ENCODE measurements at regions not wholly inside any gene's neighbourhood (a gene's known extent, or its start where the extent isn't known, plus 50 kb on each side); places are given as distances from the start of the nearest gene placed in this dataset.

DNA sequence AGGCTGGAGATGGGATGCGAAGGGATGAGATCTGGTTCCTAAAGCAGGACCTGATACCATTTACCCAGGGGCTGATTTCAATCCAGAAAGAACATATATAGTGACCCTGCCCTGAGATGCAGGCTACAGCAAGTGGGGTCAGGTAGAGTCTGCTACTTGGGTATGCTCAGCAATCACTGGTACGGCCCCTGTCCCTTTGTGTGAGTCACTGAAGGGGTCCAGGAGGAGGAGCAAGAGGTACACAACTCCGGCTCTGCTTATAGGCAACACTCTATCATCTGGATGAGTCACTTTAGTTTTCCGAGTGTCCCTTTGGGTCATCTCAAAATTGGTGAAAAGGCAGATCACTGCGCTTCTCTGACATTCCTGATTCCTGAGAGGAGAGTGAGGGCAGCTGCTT, 79.6 kb upstream of the SORCS1 start:
- DNase-seq (ENCODE audit: low read depth) = no peak
- TF ChIP-seq, protein P1, sequence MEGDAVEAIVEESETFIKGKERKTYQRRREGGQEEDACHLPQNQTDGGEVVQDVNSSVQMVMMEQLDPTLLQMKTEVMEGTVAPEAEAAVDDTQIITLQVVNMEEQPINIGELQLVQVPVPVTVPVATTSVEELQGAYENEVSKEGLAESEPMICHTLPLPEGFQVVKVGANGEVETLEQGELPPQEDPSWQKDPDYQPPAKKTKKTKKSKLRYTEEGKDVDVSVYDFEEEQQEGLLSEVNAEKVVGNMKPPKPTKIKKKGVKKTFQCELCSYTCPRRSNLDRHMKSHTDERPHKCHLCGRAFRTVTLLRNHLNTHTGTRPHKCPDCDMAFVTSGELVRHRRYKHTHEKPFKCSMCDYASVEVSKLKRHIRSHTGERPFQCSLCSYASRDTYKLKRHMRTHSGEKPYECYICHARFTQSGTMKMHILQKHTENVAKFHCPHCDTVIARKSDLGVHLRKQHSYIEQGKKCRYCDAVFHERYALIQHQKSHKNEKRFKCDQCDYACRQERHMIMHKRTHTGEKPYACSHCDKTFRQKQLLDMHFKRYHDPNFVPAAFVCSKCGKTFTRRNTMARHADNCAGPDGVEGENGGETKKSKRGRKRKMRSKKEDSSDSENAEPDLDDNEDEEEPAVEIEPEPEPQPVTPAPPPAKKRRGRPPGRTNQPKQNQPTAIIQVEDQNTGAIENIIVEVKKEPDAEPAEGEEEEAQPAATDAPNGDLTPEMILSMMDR (conservative IDR thresholded peaks at IDR 0.05; ENCODE audit: control insufficient read depth, insufficient read depth, low read depth, low read length) = no peak
- H3K4me3 ChIP-seq (ENCODE audit: control insufficient read depth, low read depth, low read length) = no peak overlapping the region

DNA sequence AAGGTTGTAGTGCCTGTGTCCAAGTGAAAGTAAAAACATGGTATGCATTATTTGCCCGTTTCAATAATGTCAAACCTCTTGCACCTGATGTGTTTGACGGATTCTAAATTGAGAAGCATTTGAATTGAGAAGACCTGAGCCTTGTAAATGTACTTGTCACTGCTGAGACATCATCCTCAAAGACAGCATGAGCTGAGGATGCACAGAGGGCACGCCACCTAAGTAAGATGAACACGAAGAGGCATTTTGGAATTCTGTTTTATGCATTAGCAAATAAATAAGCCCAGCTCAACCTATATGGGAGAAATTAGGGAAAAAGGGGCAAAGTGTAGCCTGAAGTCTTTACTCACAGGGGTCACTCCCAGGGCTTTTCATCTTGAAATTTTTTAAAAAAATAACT, 73.8 kb upstream of the SORCS1 start:
- DNase-seq (ENCODE audit: low read depth) = no peak
- no peak overlapping the region for H3K4me3 ChIP-seq (ENCODE audit: control insufficient read depth, low read depth, low read length)
- TF ChIP-seq, protein P1 (conservative IDR thresholded peaks at IDR 0.05; ENCODE audit: control insufficient read depth, insufficient read depth, low read depth, low read length) = no peak

DNA sequence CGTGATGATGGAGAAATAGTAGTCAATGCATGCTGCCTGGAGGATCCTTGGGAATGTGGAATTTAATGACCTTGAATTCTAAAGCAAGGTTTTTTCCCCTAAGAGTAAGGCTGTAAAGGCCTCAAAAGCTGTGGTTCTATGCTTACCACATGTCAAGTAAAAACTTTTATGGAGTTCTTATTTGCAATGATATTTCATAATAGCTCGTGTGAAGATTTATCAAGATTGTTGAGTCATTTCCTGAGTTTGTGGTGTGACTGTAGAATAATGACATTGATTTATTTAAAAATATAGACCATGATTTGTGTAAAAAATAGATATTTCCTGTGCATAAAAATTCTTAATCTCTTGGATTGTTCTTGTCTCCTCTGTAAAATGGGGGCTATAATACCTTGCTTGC, 67.5 kb upstream of the SORCS1 start:
- TF ChIP-seq, protein P1 (conservative IDR thresholded peaks at IDR 0.05; ENCODE audit: control insufficient read depth, insufficient read depth, low read depth, low read length) = no peak
- no peak for DNase-seq (ENCODE audit: low read depth)
- H3K4me3 ChIP-seq (ENCODE audit: control insufficient read depth, low read depth, low read length) = no peak overlapping the region

DNA sequence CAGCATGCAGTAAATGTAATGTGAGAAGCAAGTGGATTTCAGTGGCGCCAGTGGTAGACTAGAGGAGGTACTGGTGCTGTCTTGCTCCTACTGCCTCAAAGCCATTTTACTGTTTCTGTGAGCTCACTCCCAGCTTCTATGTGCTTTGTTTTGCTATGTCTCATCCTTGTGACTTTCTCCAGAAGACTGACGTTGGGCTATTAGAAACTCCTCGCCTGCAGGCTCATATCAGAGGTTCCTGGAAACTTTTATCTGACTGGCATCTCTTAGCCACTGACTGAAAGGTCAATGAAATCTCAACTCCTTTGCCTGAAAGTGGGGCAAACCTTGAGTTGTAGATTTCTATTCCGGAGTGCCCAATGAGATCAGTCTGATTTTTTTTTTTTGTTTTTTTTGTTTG, 66.4 kb upstream of the SORCS1 start:
- TF ChIP-seq, protein P1 (conservative IDR thresholded peaks at IDR 0.05; ENCODE audit: control insufficient read depth, insufficient read depth, low read depth, low read length) = no peak
- H3K4me3 ChIP-seq (ENCODE audit: control insufficient read depth, low read depth, low read length) = no peak overlapping the region
- no peak for DNase-seq (ENCODE audit: low read depth)

DNA sequence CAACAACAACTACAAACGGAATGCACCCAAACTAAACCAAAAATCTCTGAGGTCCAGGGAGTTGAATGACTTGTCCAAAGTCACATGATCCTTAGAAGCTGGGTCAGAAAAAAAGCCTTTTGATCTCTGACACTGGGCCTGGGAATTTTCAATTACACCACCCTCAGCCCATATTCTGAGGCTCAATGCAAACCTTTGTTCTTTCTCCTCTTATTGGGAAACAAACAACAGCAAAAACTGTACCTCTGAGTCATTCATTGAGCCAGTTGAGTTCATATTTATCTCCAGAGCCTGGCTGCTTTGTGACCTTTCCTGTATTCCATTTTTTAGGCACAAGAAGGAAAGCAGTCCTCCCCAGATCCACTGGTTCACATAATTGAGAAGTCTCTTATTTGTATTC, 51.2 kb upstream of the SORCS1 start:
- TF ChIP-seq, protein P1 (conservative IDR thresholded peaks at IDR 0.05; ENCODE audit: control insufficient read depth, insufficient read depth, low read depth, low read length) = no peak
- DNase-seq (ENCODE audit: low read depth) = no peak
- no peak overlapping the region for H3K4me3 ChIP-seq (ENCODE audit: control insufficient read depth, low read depth, low read length)

Measured in fibroblast of mammary gland (primary cell).